SH-SY5Y (cell line): ENCODE measurements at regions not wholly inside any gene's neighbourhood (a gene's known extent, or its start where the extent isn't known, plus 50 kb on each side); places are given as distances from the start of the nearest gene placed in this dataset.

Experiments
- GATA2 ChIP-seq: IDR thresholded peaks from 2 replicates; pipeline ENCODE4 v1.6.1; 2011; ENCODE audit warnings: mild to moderate bottlenecking, low read depth, low read length
- GATA3 ChIP-seq: IDR thresholded peaks from 2 replicates; pipeline ENCODE4 v1.6.1; 2011; ENCODE audit warnings: low read depth, mild to moderate bottlenecking, low read length, moderate library complexity

GRCh38 chr18:22691946-22692710 lies 241.0 kb upstream of the RBBP8 start:
- TF ChIP-seq GATA2 (no peak), GATA3 (no peak)
